ENCODE measurements at regions not wholly inside any gene's neighbourhood (a gene's known extent, or its start where the extent isn't known, plus 50 kb on each side); places are given as distances from the start of the nearest gene placed in this dataset.
A peak's percentile ranks its signal among the peaks of the same experiment; 100 is the strongest.

- no peak for DNase-seq
These were observed 73.4 kb upstream of the TNRC6C start for GRCh38 chr17:77884967-77885641.

- no peak for DNase-seq
These were observed 72.7 kb upstream of the TNRC6C start for GRCh38 chr17:77885678-77886386.

- no peak for DNase-seq
These were observed 72.1 kb upstream of the TNRC6C start for GRCh38 chr17:77886387-77886728.

- DNase-seq: no peak
These were observed 71.4 kb upstream of the TNRC6C start for GRCh38 chr17:77887110-77887463.

GRCh38 chr17:77887464-77888241 is 70.8 kb upstream of the TNRC6C start:
- peak; percentile 74 for DNase-seq

- no peak for DNase-seq
These were observed 70.0 kb upstream of the TNRC6C start for GRCh38 chr17:77888242-77889134.

- DNase-seq: no peak
These were observed 69.4 kb upstream of the TNRC6C start for GRCh38 chr17:77889135-77889505.

- DNase-seq: no peak
These were observed 68.4 kb upstream of the TNRC6C start for GRCh38 chr17:77889866-77890760.

- DNase-seq: no peak
These were observed 67.7 kb upstream of the TNRC6C start for GRCh38 chr17:77890771-77891170.

- no peak for DNase-seq
These were observed 66.9 kb upstream of the TNRC6C start for GRCh38 chr17:77891602-77892001.

- no peak for DNase-seq
These were observed 66.5 kb upstream of the TNRC6C start for GRCh38 chr17:77892031-77892430.

- DNase-seq: no peak
These were observed 65.9 kb upstream of the TNRC6C start for GRCh38 chr17:77892469-77893143.

- no peak for DNase-seq
These were observed 65.1 kb upstream of the TNRC6C start for GRCh38 chr17:77893144-77894044.

- DNase-seq: no peak
These were observed 64.2 kb upstream of the TNRC6C start for GRCh38 chr17:77894126-77894956.

GRCh38 chr17:77897741-77898301 is 60.7 kb upstream of the TNRC6C start:
- no peak for DNase-seq

- no peak for DNase-seq
These were observed 59.7 kb upstream of the TNRC6C start for GRCh38 chr17:77898521-77899434.

- no peak for DNase-seq
These were observed 59.0 kb upstream of the TNRC6C start for GRCh38 chr17:77899498-77899897.

GRCh38 chr17:77901481-77901880 is 57.0 kb upstream of the TNRC6C start:
- no peak for DNase-seq
